Adrenal gland (tissue), 9 donors: ENCODE measurements at regions not wholly inside any gene's neighbourhood (a gene's known extent, or its start where the extent isn't known, plus 50 kb on each side); places are given as distances from the start of the nearest gene placed in this dataset.

Experiments
- DNase-seq, 7 donors: peaks; one replicate each; pipeline ENCODE4 v3.0.0-alpha.2; 2019 to 2020
- H3K27ac ChIP-seq, 5 donors: fragments of 200-600 bp; sonication (generic) in 4 of 5; 1 replicate in 3 of 5; 2 replicates in 2 of 5; pipeline versions ENCODE4 v1.5.1 to v1.8.0; 2016 to 2020; ENCODE audit warnings: mild to moderate bottlenecking in 1 of 5
- H3K27me3 ChIP-seq: fragments of 200-600 bp; 2 replicates; pipeline ENCODE4 v1.8.0; 2021
- H3K36me3 ChIP-seq, 2 donors: fragments of 200-600 bp; replicated peaks in 1 of 2; 1 replicate in 1 of 2; 2 replicates in 1 of 2; pipeline versions ENCODE4 v1.5.1 to v1.8.0; 2018 to 2022
- H3K4me1 ChIP-seq, 2 donors: fragments of 200-600 bp; replicated peaks in 1 of 2; 1 replicate in 1 of 2; 2 replicates in 1 of 2; pipeline versions ENCODE4 v1.5.1 to v1.8.0; 2018 to 2021
- H3K4me3 ChIP-seq, 4 donors: fragments of 200-600 bp; sonication (generic) in 3 of 4; one replicate each; pipeline ENCODE4 v1.5.1; 2016 to 2018
- H3K9me3 ChIP-seq, 3 donors: fragments of 200-600 bp; sonication (generic) in 1 of 3; replicated peaks in 1 of 3; 1 replicate in 2 of 3; 2 replicates in 1 of 3; pipeline versions ENCODE4 v1.5.1 to v1.8.0; 2016 to 2021
- POLR2A ChIP-seq, 2 donors: fragments of 450-650 bp; IDR thresholded peaks; one replicate each; pipeline ENCODE4 v1.6.1; 2017; ENCODE audit warnings: antibody characterized with exemption in 2 of 2, mild to moderate bottlenecking in 2 of 2, moderate library complexity in 1 of 2
- WGBS, 4 donors: extraction: QIAGEN DNeasy Blood & Tissue Kit in 2 of 4; methylation state at CpG; one replicate each; pipeline versions ENCODE4 v1.1.5 to v1.1.7; 2013 to 2017; 5-methylcytosine and 5-hydroxymethylcytosine counted together
- intact Hi-C, 2 donors: fragments of 100-400 bp; cut with DNase I; formaldehyde crosslinking; loops; one replicate each; pipeline versions ENCODE4 v1.14.1 to v1.15.0; 2022 to 2023
- TF ChIP-seq, protein P1 (sequence below), 6 experiments: fragments of 450-650 bp in 4 of 6; fragments of 200-600 bp in 2 of 6; sonication (generic) in 1 of 6; IDR thresholded peaks; 1 replicate in 5 of 6; 2 replicates in 1 of 6; pipeline versions ENCODE4 v1.5.1 to v1.8.0; 2016 to 2021; ENCODE audit warnings: antibody characterized with exemption in 6 of 6, mild to moderate bottlenecking in 2 of 6, moderate library complexity in 1 of 6
- donor health status: healthy with polysubstance abuse.
- donor health status: Bipolar disorder and iron deficiency.
- donor health status: DM: yes; HTN: yes; CAD: no.
- donor health status: DM: no; HTN: no; CAD: no.
- donor health status: DM: no; HTN: no; CAD: no.

GRCh38 chr5:24102010-24102409 lies 542.8 kb downstream of the CDH10 start:
- H3K27me3 ChIP-seq, result no peaks in the 10 kb centered on the region
- H3K9me3 ChIP-seq, result no peaks in the 10 kb centered on the region
- H3K27ac ChIP-seq, result no peak overlapping the region
- H3K4me3 ChIP-seq, result no peak overlapping the region
- H3K36me3 ChIP-seq, result no peaks in the 10 kb centered on the region
- no peak for DNase-seq
- 65 to 82% (median 79%) methylated on average over 2 of the region's 2 CpGs for WGBS, 4 donors
- H3K4me1 ChIP-seq, result no peaks in the 10 kb centered on the region
- intact Hi-C loops, result no loop called here
- TF ChIP-seq, protein P1, sequence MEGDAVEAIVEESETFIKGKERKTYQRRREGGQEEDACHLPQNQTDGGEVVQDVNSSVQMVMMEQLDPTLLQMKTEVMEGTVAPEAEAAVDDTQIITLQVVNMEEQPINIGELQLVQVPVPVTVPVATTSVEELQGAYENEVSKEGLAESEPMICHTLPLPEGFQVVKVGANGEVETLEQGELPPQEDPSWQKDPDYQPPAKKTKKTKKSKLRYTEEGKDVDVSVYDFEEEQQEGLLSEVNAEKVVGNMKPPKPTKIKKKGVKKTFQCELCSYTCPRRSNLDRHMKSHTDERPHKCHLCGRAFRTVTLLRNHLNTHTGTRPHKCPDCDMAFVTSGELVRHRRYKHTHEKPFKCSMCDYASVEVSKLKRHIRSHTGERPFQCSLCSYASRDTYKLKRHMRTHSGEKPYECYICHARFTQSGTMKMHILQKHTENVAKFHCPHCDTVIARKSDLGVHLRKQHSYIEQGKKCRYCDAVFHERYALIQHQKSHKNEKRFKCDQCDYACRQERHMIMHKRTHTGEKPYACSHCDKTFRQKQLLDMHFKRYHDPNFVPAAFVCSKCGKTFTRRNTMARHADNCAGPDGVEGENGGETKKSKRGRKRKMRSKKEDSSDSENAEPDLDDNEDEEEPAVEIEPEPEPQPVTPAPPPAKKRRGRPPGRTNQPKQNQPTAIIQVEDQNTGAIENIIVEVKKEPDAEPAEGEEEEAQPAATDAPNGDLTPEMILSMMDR (IDR thresholded peaks at IDR 0.05), result no peak

DNA sequence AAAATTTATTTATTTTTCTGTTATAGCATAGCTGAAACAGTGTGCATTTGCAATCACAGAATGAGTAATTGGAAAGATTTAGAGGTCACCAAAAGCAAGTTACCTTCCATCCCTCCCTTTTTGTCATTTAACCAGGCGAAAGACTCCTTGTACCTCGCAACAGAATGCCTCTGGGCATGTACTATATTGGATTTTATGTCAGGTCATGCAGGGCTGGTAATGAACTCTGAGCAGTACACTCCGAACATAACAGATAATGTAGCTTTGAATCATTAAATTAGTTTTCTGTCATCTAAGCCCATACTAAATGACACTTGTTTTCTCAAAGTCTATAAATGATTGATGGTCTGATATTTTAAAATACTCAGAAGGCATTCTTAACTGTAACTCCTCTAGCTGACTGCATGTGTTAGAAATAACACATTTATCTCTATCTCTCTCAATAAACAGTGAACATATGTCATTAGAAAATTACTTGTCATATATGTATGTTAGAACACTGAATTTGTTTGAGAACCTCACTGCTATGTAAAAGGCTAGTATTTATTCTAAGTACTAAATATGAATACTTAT lies 541.2 kb downstream of the CDH10 start:
- no peaks in the 10 kb centered on the region for H3K9me3 ChIP-seq
- 47 to 79% (median 67%) methylated on average over 3 of the region's 3 CpGs for WGBS, 4 donors
- intact Hi-C loops, result no loop called here
- DNase-seq, result no peak
- H3K27me3 ChIP-seq, result no peaks in the 10 kb centered on the region
- no peak for TF ChIP-seq POLR2A (IDR thresholded peaks at IDR 0.05)
- TF ChIP-seq, protein P1 (IDR thresholded peaks at IDR 0.05), result no peak
- H3K27ac ChIP-seq, result no peak overlapping the region
- H3K36me3 ChIP-seq, result no peaks in the 10 kb centered on the region
- no peak overlapping the region for H3K4me3 ChIP-seq
- H3K4me1 ChIP-seq, result no peaks in the 10 kb centered on the region

DNA sequence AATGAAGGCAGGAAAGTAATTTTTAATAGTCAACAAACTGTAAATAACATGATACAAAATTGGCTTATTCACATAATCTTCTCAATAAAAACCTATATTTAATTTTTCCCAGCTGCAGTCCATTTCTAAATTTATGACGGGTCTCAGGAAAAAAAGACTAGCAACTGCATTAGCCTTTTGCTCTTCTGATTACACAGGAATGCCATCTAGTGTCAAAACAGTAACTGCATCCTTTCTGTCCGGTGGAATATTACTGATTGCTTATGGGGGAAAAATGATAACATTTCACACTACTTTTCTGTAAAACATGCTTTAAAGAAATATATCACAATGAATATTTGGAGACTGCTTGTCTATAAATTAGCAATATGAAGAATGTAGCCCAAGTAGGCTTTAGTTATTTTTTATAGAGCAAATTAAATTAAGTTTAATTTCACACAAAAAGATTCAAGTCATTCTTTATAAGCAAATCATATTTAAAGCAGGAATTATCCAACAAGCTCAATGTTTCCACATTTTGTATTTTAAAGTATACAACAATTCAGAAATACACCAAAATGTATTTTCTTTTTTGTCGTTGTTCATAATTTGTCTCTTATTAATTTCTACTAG lies 534.7 kb downstream of the CDH10 start:
- no peak overlapping the region for H3K27ac ChIP-seq
- 27 to 31% (median 30%) methylated on average over 3 of the region's 3 CpGs for WGBS, 4 donors

GRCh38 chr5:24112420-24112819 lies 532.4 kb downstream of the CDH10 start:
- intact Hi-C loops, result no loop called here
- 49 to 62% (median 58%) methylated on average over 2 of the region's 2 CpGs for WGBS, 4 donors
- Histone ChIP-seq H3K27me3 (no peaks in the 10 kb centered on the region), H3K27ac (no peak overlapping the region), H3K4me3 (no peak overlapping the region), H3K9me3 (no peaks in the 10 kb centered on the region), H3K4me1 (no peaks in the 10 kb centered on the region), H3K36me3 (no peaks in the 10 kb centered on the region)
- no peak for DNase-seq
- TF ChIP-seq, protein P1 (IDR thresholded peaks at IDR 0.05), result no peak
- no peak for TF ChIP-seq POLR2A (IDR thresholded peaks at IDR 0.05)

More for the DNA sequence above, 534.7 kb downstream of the CDH10 start:
- TF ChIP-seq, protein P1 (IDR thresholded peaks at IDR 0.05), result peak in 5 of 6 experiments; percentile 32 to 52 (median 40)
- no peak for TF ChIP-seq POLR2A (IDR thresholded peaks at IDR 0.05)
- no peaks in the 10 kb centered on the region for H3K4me1 ChIP-seq
- no peak overlapping the region for H3K4me3 ChIP-seq
- no peaks in the 10 kb centered on the region for H3K9me3 ChIP-seq
- H3K36me3 ChIP-seq, result no peaks in the 10 kb centered on the region
- DNase-seq, result no peak
- no peaks in the 10 kb centered on the region for H3K27me3 ChIP-seq
- intact Hi-C loops, result no loop called here
